ENCODE measurements at regions not wholly inside any gene's neighbourhood (a gene's known extent, or its start where the extent isn't known, plus 50 kb on each side); places are given as distances from the start of the nearest gene placed in this dataset.

DNA sequence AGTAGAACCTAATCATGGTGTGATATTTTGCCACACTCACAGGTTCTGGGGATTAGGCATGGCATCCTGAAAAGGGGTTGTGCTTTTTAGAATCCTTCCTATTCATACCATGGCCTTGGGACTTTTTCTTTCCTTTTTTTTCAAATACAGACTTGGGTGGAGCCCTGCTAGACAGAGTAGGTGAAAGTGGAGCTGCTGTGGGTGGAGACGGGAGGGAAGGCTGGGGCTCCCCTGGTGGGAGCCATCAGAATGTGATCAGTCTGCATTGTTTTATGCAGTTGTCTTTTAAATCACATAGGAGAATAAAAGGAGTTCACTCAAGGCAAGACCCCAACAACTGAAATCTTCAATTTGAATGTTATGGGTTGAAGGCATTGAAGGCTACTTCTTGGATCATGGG lies 130.2 kb downstream of the VAPA start:
- Histone ChIP-seq H3K27ac (no peak overlapping the region), H4K20me1 (ENCODE audit: insufficient read depth) (no peaks in the 10 kb centered on the region), H3K4me1 (replicated peaks; ENCODE audit: insufficient read depth) (peaks cover 5% of the 10 kb centered on the region), H3K9me2 (ENCODE audit: insufficient read depth) (no peaks in the 10 kb centered on the region), H3K4me2 (0 out of 2 replicates have a peak overlapping the region, but pooled peaks have one; percentile 27), H3K36me3 (ENCODE audit: low read depth) (no peaks in the 10 kb centered on the region), H2AFZ (no peak overlapping the region), H3K9me3 (ENCODE audit: insufficient read depth, low read depth) (0 out of 2 replicates have a peak, but pooled peaks cover 6% of the 10 kb centered on the region), H3K79me2 (ENCODE audit: low read depth) (no peaks in the 10 kb centered on the region), H3F3A (ENCODE audit: insufficient read depth, low read depth) (no peaks in the 10 kb centered on the region), H3K27me3 (ENCODE audit: insufficient read depth, low read depth) (no peaks in the 10 kb centered on the region), H3K4me3 (no peak overlapping the region)
- POLR2A ChIA-PET (ENCODE audit: unreplicated experiment), result no interaction called here
- no peak for TF ChIP-seq EZH2 (IDR thresholded peaks at IDR 0.05; ENCODE audit: low read depth)
- TF ChIP-seq, protein P1, sequence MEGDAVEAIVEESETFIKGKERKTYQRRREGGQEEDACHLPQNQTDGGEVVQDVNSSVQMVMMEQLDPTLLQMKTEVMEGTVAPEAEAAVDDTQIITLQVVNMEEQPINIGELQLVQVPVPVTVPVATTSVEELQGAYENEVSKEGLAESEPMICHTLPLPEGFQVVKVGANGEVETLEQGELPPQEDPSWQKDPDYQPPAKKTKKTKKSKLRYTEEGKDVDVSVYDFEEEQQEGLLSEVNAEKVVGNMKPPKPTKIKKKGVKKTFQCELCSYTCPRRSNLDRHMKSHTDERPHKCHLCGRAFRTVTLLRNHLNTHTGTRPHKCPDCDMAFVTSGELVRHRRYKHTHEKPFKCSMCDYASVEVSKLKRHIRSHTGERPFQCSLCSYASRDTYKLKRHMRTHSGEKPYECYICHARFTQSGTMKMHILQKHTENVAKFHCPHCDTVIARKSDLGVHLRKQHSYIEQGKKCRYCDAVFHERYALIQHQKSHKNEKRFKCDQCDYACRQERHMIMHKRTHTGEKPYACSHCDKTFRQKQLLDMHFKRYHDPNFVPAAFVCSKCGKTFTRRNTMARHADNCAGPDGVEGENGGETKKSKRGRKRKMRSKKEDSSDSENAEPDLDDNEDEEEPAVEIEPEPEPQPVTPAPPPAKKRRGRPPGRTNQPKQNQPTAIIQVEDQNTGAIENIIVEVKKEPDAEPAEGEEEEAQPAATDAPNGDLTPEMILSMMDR (conservative IDR thresholded peaks at IDR 0.05), result no peak
- CTCF ChIA-PET, result no interaction called here
- no TSS peak for BruUV-seq (replicated peaks)
- DNase-seq, result no peak
- intact Hi-C loops (cut with micrococcal nuclease; ENCODE audit: unreplicated experiment), result no loop called here

- BruUV-seq (replicated peaks), result no TSS peak
- TF ChIP-seq EZH2 (IDR thresholded peaks at IDR 0.05; ENCODE audit: low read depth), result no peak
- TF ChIP-seq, protein P1 (conservative IDR thresholded peaks at IDR 0.05), result no peak
These were observed 131.6 kb downstream of the VAPA start for GRCh38 chr18:10045296-10045891.

GRCh38 chr18:10046178-10046807 lies 132.5 kb downstream of the VAPA start:
- BruUV-seq (replicated peaks), result no TSS peak
- H3F3A ChIP-seq (ENCODE audit: insufficient read depth, low read depth), result no peaks in the 10 kb centered on the region
- CTCF ChIA-PET, result no interaction called here
- 0 out of 2 replicates have a peak, but pooled peaks cover 6% of the 10 kb centered on the region for H3K9me3 ChIP-seq (ENCODE audit: insufficient read depth, low read depth)
- no peaks in the 10 kb centered on the region for H3K36me3 ChIP-seq (ENCODE audit: low read depth)
- no peaks in the 10 kb centered on the region for H4K20me1 ChIP-seq (ENCODE audit: insufficient read depth)
- no peak overlapping the region for H3K4me2 ChIP-seq
- POLR2A ChIA-PET (ENCODE audit: unreplicated experiment), result no interaction called here
- H3K4me3 ChIP-seq, result no peak overlapping the region
- H3K27me3 ChIP-seq (ENCODE audit: insufficient read depth, low read depth), result no peaks in the 10 kb centered on the region
- H3K27ac ChIP-seq, result no peak overlapping the region
- DNase-seq, result no peak
- intact Hi-C loops (cut with micrococcal nuclease; ENCODE audit: unreplicated experiment), result no loop called here
- peaks cover 5% of the 10 kb centered on the region for H3K4me1 ChIP-seq (replicated peaks; ENCODE audit: insufficient read depth)
- no peak overlapping the region for H2AFZ ChIP-seq
- no peaks in the 10 kb centered on the region for H3K79me2 ChIP-seq (ENCODE audit: low read depth)
- TF ChIP-seq, protein P1 (conservative IDR thresholded peaks at IDR 0.05), result no peak
- TF ChIP-seq EZH2 (IDR thresholded peaks at IDR 0.05; ENCODE audit: low read depth), result no peak
- no peaks in the 10 kb centered on the region for H3K9me2 ChIP-seq (ENCODE audit: insufficient read depth)

More at GRCh38 chr18:10045296-10045891, 131.6 kb downstream of the VAPA start:
- no peak overlapping the region for H2AFZ ChIP-seq
- no peaks in the 10 kb centered on the region for H4K20me1 ChIP-seq (ENCODE audit: insufficient read depth)
- peaks cover 5% of the 10 kb centered on the region for H3K4me1 ChIP-seq (replicated peaks; ENCODE audit: insufficient read depth)
- no peak overlapping the region for H3K4me3 ChIP-seq
- no peaks in the 10 kb centered on the region for H3K36me3 ChIP-seq (ENCODE audit: low read depth)
- no peaks in the 10 kb centered on the region for H3F3A ChIP-seq (ENCODE audit: insufficient read depth, low read depth)
- no peak for DNase-seq
- no peaks in the 10 kb centered on the region for H3K27me3 ChIP-seq (ENCODE audit: insufficient read depth, low read depth)
- H3K27ac ChIP-seq, result no peak overlapping the region
- intact Hi-C loops (cut with micrococcal nuclease; ENCODE audit: unreplicated experiment), result no loop called here
- no peaks in the 10 kb centered on the region for H3K9me2 ChIP-seq (ENCODE audit: insufficient read depth)
- H3K9me3 ChIP-seq (ENCODE audit: insufficient read depth, low read depth), result 0 out of 2 replicates have a peak, but pooled peaks cover 6% of the 10 kb centered on the region
- H3K4me2 ChIP-seq, result no peak overlapping the region
- H3K79me2 ChIP-seq (ENCODE audit: low read depth), result no peaks in the 10 kb centered on the region
- POLR2A ChIA-PET (ENCODE audit: unreplicated experiment), result no interaction called here
- CTCF ChIA-PET, result no interaction called here
